ENCODE measurements at regions not wholly inside any gene's neighbourhood (a gene's known extent, or its start where the extent isn't known, plus 50 kb on each side); places are given as distances from the start of the nearest gene placed in this dataset.

DNA sequence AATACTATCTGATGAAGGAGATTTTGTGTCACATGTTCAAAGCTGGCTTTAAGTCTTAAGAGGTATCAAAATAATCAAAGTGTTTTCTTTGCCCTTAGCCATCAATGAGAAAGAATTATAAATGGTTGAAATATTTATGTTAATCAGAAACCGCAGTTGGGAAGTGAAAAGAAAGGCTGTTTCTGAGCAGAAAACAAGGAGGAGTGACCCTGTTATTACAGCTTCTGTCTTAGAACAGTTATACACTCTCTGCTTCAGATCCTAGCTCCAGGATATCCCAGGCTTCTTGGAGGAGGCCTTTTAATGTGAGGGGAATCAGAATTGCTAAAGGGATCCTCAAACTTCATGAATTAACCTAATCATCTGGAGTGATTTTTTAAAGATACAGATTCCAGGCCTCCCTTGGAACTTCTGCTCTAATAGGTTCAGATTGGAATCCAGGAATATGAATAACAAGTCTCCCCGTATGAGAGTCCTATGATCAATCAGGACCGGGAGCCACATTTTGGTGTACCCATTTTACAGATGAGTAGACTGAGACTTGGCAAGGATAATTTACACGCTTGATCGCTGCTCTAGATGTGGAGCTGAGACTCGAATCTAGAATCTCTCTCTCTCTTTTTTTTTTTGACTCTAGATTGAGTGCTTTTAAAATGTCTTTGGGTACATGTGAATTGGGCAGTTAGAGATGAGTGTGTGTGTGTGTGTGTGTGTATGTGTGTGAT is 50.8 kb upstream of the JAG1 start:
- DNase-seq: no peak

GRCh38 chr20:10728873-10729670 is 55.3 kb upstream of the JAG1 start:
- DNase-seq: no peak

GRCh38 chr20:10729785-10730184 is 56.0 kb upstream of the JAG1 start:
- no peak for DNase-seq

GRCh38 chr20:10730629-10731183 is 56.9 kb upstream of the JAG1 start:
- DNase-seq: no peak

DNA sequence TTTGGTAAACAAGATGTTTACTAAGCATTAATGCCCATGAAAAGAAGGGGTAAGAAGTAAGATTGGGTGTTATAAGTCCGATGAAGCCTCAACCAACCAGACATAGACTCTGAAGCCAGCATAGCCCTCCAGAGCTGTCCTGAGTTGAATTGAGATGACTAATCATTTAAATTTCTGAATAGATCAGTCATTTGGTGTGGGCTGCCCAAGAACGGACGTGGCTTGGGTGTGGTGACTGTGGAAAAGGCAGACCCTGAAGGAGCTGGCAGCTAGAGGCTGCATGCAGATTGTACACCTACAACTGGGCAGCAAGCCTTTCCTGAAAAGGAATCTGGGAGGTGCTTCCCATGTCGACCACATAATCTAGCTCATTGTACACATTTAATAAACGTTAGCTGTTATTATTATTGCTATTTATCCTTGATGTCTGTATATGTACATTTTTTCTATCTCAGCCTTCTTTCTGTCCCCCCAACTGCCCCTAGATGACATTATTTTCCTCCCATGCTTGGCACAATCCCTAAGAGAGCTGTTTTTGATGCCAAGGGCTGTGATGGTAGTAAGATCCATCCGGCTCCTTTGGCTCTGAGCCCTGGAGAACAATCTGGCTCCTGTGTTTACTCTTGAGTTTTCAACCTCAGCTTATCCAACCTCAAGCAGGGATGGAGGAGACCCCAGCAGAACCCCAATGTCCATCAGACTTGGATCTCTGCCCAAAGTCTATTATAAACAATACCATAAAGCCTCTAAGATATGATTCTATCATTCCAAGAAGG is 57.6 kb upstream of the JAG1 start:
- DNase-seq: no peak

DNA sequence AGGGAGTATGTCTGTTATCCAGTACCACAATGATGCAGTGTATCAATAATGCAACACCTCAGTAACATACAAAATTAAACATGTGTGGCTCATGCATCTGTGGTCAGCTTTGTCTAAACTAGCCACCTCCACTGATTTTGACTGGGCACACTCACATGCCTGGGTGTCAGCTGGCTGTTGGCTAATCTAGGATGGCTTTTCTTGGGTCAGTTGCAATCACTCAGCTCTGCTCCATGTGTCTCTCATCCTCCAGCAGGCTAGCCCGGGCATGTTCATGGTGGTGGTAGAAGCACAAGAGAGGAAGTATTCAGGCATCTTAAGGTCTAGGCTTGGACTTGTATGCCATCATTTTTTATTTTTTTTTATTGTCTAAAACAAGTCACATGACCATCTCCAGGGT is 59.3 kb upstream of the JAG1 start:
- no peak for DNase-seq

GRCh38 chr20:10735195-10735949 is 61.6 kb upstream of the JAG1 start:
- DNase-seq: no peak

GRCh38 chr20:10739134-10739533 is 65.3 kb upstream of the JAG1 start:
- no peak for DNase-seq

DNA sequence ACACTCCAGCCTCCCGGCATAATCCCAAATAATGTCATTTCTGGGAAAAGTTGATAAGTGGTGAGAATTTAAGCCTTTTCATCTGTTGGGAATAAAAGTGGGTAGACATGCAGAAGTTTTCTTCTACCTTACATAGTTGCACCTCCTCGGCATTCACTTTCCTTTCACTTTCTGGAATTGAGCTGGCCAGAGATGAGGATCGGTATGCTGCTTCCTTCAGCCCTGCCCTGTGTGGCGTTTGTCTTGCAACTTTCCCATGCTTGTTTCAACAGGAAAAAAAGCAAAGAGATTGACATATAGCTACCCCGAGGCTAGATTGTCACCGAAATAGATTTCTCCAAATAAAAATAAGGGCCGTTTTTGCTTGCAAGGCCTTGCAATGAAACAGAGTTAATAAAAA is 65.8 kb upstream of the JAG1 start:
- DNase-seq: no peak

- no peak for DNase-seq
Observed at GRCh38 chr20:10741060-10741459, 67.3 kb upstream of the JAG1 start.

- no peak for DNase-seq
Observed at GRCh38 chr20:10745790-10746189, 72.0 kb upstream of the JAG1 start.

DNA sequence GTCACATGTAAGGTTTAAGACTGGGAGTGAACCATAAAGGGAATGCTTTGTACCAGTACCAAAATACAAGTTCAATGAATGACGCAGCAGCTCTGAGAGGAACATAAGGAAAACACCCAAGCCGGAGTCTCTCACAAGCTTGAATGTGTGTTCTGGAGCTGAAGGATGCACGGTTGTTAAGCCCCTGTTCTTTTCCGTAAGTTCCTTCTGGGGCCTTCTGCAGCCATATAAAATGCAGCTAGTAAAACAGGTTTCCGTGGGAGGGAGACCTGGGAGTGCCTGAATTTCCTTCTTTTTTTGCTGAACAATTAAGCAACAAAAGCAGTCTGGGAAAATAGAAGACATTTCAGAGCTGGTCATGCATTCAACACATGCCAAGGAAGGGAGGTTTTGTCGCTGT is 73.2 kb upstream of the JAG1 start:
- DNase-seq: no peak

DNA sequence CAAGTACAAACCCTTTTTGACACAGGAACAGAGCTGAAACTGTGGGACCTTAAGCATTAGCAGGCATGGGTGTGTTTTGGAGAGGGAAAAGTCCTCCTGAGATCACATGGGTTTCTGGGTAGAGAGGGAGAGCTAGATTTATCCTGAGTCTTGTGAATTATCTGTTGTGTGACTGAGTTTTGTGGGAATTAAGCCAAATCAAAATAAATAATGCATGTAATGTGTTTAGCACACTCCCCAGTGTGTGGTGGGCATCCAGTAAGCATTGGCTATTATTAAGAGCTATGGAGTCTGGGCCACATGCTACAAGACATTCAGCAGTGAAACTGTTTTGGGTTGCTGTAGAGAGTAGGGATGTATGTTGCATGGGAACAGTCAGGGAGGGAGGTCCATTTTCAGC is 75.3 kb upstream of the JAG1 start:
- no peak for DNase-seq

- no peak for DNase-seq
Observed at GRCh38 chr20:10752206-10752605, 78.4 kb upstream of the JAG1 start.

GRCh38 chr20:10754824-10755223 is 81.0 kb upstream of the JAG1 start:
- no peak for DNase-seq

GRCh38 chr20:10758446-10758845 is 84.6 kb upstream of the JAG1 start:
- DNase-seq: no peak

GRCh38 chr20:10761232-10761631 is 87.4 kb upstream of the JAG1 start:
- DNase-seq: no peak

DNA sequence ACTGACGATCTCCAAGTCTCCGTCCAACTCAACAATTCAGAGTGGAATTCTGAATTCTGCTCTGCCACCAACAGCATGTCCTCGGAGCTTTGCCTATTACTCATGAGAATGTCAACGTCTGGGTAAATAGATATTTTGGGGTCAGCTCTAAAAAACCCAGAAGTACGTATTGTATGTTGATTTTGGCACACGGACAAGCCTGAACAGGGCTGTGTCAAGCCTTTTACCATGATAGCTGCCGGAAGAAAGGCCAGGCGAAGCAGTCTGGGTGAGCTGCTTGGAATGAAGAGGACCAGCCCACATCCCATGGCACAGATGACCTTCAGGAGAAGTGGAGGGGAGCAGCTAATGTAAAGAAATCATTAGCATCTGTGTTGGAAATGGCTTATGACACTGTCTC is 88.0 kb upstream of the JAG1 start:
- no peak for DNase-seq

DNA sequence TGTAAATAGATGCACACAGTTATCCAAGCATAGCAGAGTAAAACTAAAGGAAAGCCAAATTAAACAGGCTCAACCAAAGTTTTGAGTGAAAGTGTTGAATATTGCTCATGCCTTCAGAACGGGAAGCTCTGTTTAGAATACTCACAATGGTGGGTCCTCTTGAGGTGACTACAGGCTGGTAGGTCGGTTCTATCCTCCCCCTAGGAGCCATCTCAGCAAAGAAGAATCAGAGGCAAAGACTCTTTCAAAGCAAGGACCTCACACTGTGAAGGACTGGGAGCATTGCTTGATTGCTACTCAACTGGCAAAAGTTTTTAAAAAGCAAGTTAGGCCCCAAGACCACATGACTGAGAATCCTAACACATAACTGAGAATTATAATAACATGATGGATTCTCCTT is 88.4 kb upstream of the JAG1 start:
- no peak for DNase-seq

DNA sequence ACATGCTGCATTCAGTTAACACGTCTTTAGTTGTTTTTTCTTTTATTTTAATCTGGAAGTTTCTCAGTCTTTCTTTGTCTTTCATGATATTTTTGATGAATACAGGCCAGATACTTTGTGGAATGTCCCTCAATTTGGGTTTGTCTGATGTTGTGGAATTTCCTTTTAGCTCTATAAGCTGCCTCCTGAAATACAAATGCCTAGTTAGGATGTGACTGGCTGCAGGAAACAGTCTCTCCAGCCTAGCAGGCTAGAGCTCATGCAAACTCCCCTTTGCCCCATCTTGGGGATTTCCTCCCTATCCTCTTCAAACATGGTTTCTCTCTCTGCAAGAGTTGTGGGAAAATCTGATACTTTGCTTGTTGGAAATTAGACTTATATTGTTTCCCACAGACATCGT is 89.3 kb upstream of the JAG1 start:
- DNase-seq: no peak

- no peak for DNase-seq
Observed at GRCh38 chr20:10769700-10770099, 95.9 kb upstream of the JAG1 start.

GRCh38 chr20:10770753-10771152 is 97.0 kb upstream of the JAG1 start:
- DNase-seq: no peak

All from stimulated activated CD4-positive, alpha-beta T cell treated with anti-CD3 and anti-CD28 coated beads, Interleukin-4, amount 100 ng/mL, for 1 hour (primary cell).